ENCODE measurements at regions not wholly inside any gene's neighbourhood (a gene's known extent, or its start where the extent isn't known, plus 50 kb on each side); places are given as distances from the start of the nearest gene placed in this dataset.

DNA sequence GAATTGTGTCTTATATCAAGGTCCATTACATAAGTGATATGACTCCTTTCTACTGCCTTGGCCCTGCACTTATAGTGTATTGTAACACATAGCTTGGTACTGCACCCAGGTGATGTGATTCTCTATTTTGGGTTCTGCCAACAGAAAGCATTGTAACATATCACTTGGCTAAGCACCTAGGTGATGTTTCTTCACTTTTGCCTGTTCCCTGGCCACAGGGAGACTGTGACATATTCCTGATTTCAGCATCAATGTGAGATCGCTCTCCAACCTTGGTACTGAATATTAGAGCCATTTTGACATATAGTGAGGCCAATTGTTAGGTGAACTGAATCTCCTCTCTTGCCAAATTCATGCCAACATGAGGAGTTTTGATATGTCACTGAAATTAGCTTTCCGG is 1010.3 kb upstream of the TSPY4 start:
- intact Hi-C loops (cut with DNase I; ENCODE audit: low total_unique reads) = no loop called here
- H3K27ac ChIP-seq = no peak overlapping the region
- TF ChIP-seq CTCF (IDR thresholded peaks at IDR 0.05) (no peak), POLR2AphosphoS5 (IDR thresholded peaks at IDR 0.05) (no peak), POLR2A (IDR thresholded peaks at IDR 0.05) (no peak)
- no peak for DNase-seq (ENCODE audit: low spot score in 2 of 2)
- H3K4me3 ChIP-seq = no peak overlapping the region
- no peaks in the 10 kb centered on the region for H3K27me3 ChIP-seq
- no peaks in the 10 kb centered on the region for H3K36me3 ChIP-seq
- H3K4me1 ChIP-seq = no peaks in the 10 kb centered on the region
- no peaks in the 10 kb centered on the region for H3K9me3 ChIP-seq

- H3K27ac ChIP-seq = no peak overlapping the region
- no peaks in the 10 kb centered on the region for H3K4me1 ChIP-seq
- TF ChIP-seq POLR2AphosphoS5 (IDR thresholded peaks at IDR 0.05) = no peak
- TF ChIP-seq CTCF (IDR thresholded peaks at IDR 0.05) = no peak
- intact Hi-C loops (cut with DNase I; ENCODE audit: low total_unique reads) = no loop called here
- no peaks in the 10 kb centered on the region for H3K36me3 ChIP-seq
- H3K9me3 ChIP-seq = no peaks in the 10 kb centered on the region
- no peak overlapping the region for H3K4me3 ChIP-seq
- no peaks in the 10 kb centered on the region for H3K27me3 ChIP-seq
- DNase-seq (ENCODE audit: low spot score in 2 of 2) = no peak
Measured at GRCh38 chrY:8327708-8328354, 1009.4 kb upstream of the TSPY4 start.

DNA sequence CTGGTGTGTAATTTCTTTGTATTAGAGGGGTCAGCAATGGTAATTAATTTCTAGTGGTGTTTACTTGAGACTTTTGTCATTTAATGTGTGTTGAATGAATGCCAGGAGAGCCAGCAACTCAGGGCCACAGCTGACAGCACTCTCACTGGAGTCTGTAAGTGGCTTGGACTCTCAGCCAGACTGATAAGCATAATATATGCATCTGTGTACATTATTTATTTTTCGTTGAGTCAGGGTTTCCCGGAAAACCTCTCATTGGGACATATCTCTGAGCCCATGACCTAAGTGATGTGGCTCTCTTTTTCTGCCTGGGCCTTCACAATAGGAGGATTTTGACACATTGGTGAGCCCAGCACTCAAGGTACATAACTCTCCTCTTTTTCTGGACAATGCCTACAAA is 1007.8 kb upstream of the TSPY4 start:
- Histone ChIP-seq H3K36me3 (no peaks in the 10 kb centered on the region), H3K4me3 (no peak overlapping the region), H3K27ac (no peak overlapping the region), H3K9me3 (no peaks in the 10 kb centered on the region), H3K4me1 (no peaks in the 10 kb centered on the region), H3K27me3 (no peaks in the 10 kb centered on the region)
- intact Hi-C loops (cut with DNase I; ENCODE audit: low total_unique reads) = no loop called here
- no peak for DNase-seq (ENCODE audit: low spot score in 2 of 2)
- TF ChIP-seq CTCF (IDR thresholded peaks at IDR 0.05) (no peak), POLR2AphosphoS5 (IDR thresholded peaks at IDR 0.05) (no peak), POLR2A (IDR thresholded peaks at IDR 0.05) (no peak)

- Histone ChIP-seq H3K27ac (no peak overlapping the region), H3K4me3 (no peak overlapping the region), H3K9me3 (no peaks in the 10 kb centered on the region), H3K36me3 (no peaks in the 10 kb centered on the region), H3K27me3 (no peaks in the 10 kb centered on the region), H3K4me1 (no peaks in the 10 kb centered on the region)
- intact Hi-C loops (cut with DNase I; ENCODE audit: low total_unique reads) = no loop called here
- TF ChIP-seq POLR2A (IDR thresholded peaks at IDR 0.05) (no peak), POLR2AphosphoS5 (IDR thresholded peaks at IDR 0.05) (no peak), CTCF (IDR thresholded peaks at IDR 0.05) (no peak)
- DNase-seq (ENCODE audit: low spot score in 2 of 2) = no peak
Measured at GRCh38 chrY:8329929-8330328, 1007.3 kb upstream of the TSPY4 start.

- H3K27me3 ChIP-seq = no peaks in the 10 kb centered on the region
- no peak for DNase-seq (ENCODE audit: low spot score in 2 of 2)
- H3K27ac ChIP-seq = no peak overlapping the region
- no peaks in the 10 kb centered on the region for H3K4me1 ChIP-seq
- no peaks in the 10 kb centered on the region for H3K9me3 ChIP-seq
- H3K36me3 ChIP-seq = no peaks in the 10 kb centered on the region
- TF ChIP-seq POLR2AphosphoS5 (IDR thresholded peaks at IDR 0.05) (no peak), POLR2A (IDR thresholded peaks at IDR 0.05) (no peak), CTCF (IDR thresholded peaks at IDR 0.05) (no peak)
- H3K4me3 ChIP-seq = no peak overlapping the region
- intact Hi-C loops (cut with DNase I; ENCODE audit: low total_unique reads) = no loop called here
Measured at GRCh38 chrY:8333328-8333727, 1003.9 kb upstream of the TSPY4 start.

Measured in breast epithelium (tissue), 4 donors.